ENCODE measurements at regions not wholly inside any gene's neighbourhood (a gene's known extent, or its start where the extent isn't known, plus 50 kb on each side); places are given as distances from the start of the nearest gene placed in this dataset.

- H3K9me3 ChIP-seq = no peaks in the 10 kb centered on the region
- H3K27me3 ChIP-seq = peaks cover 76% of the 10 kb centered on the region
- DNase-seq = no peak
- H3K4me3 ChIP-seq = no peak overlapping the region
- intact Hi-C loops (cut with DNase I) = no loop called here
- H3K36me3 ChIP-seq = no peaks in the 10 kb centered on the region
- no peaks in the 10 kb centered on the region for H3K4me1 ChIP-seq
- no peak for ATAC-seq
- no peak for TF ChIP-seq CTCF (IDR thresholded peaks at IDR 0.05)
- H3K27ac ChIP-seq = no peak overlapping the region
Observed at GRCh38 chr17:49910858-49911204, 58.2 kb upstream of the DLX4 start.

- ATAC-seq = no peak
- intact Hi-C loops (cut with DNase I) = no loop called here
Observed at GRCh38 chr17:49911719-49912118, 57.3 kb upstream of the DLX4 start.

GRCh38 chr17:49913226-49914095, 55.5 kb upstream of the DLX4 start:
- H3K4me3 ChIP-seq = no peak overlapping the region
- no peak for TF ChIP-seq CTCF (IDR thresholded peaks at IDR 0.05)
- no peaks in the 10 kb centered on the region for H3K4me1 ChIP-seq
- H3K9me3 ChIP-seq = no peaks in the 10 kb centered on the region
- DNase-seq = no peak
- peaks cover 55% of the 10 kb centered on the region for H3K27me3 ChIP-seq
- H3K27ac ChIP-seq = no peak overlapping the region
- intact Hi-C loops (cut with DNase I) = no loop called here
- H3K36me3 ChIP-seq = no peaks in the 10 kb centered on the region
- no peak for ATAC-seq

More at GRCh38 chr17:49911719-49912118, 57.3 kb upstream of the DLX4 start:
- Histone ChIP-seq H3K27me3 (peaks cover 70% of the 10 kb centered on the region), H3K27ac (no peak overlapping the region), H3K4me3 (no peak overlapping the region), H3K4me1 (no peaks in the 10 kb centered on the region), H3K9me3 (no peaks in the 10 kb centered on the region), H3K36me3 (no peaks in the 10 kb centered on the region)
- DNase-seq = no peak
- TF ChIP-seq CTCF (IDR thresholded peaks at IDR 0.05) = no peak

- no peak for DNase-seq
- Histone ChIP-seq H3K27ac (no peak overlapping the region), H3K27me3 (peaks cover 51% of the 10 kb centered on the region)
Observed at GRCh38 chr17:49914096-49914490, 54.9 kb upstream of the DLX4 start.

GRCh38 chr17:49914664-49915063, 54.3 kb upstream of the DLX4 start:
- no peak overlapping the region for H3K4me3 ChIP-seq
- no peak for TF ChIP-seq CTCF (IDR thresholded peaks at IDR 0.05)
- ATAC-seq (no peak), DNase-seq (no peak)
- no peaks in the 10 kb centered on the region for H3K4me1 ChIP-seq
- no peak overlapping the region for H3K27ac ChIP-seq
- peaks cover 46% of the 10 kb centered on the region for H3K27me3 ChIP-seq
- no peaks in the 10 kb centered on the region for H3K9me3 ChIP-seq
- no peaks in the 10 kb centered on the region for H3K36me3 ChIP-seq
- intact Hi-C loops (cut with DNase I) = no loop called here

More at GRCh38 chr17:49914096-49914490, 54.9 kb upstream of the DLX4 start:
- TF ChIP-seq CTCF (IDR thresholded peaks at IDR 0.05) = no peak
- no peak for ATAC-seq
- H3K4me3 ChIP-seq = no peak overlapping the region
- H3K36me3 ChIP-seq = no peaks in the 10 kb centered on the region
- H3K9me3 ChIP-seq = no peaks in the 10 kb centered on the region
- no peaks in the 10 kb centered on the region for H3K4me1 ChIP-seq
- intact Hi-C loops (cut with DNase I) = no loop called here
